DMS153 (cell line): ENCODE measurements at regions not wholly inside any gene's neighbourhood (a gene's known extent, or its start where the extent isn't known, plus 50 kb on each side); places are given as distances from the start of the nearest gene placed in this dataset.
"Not testable (repeated sequence)": the region's sequence is repeated elsewhere in the genome, so short reads cannot be mapped to it uniquely, and the experiment has no call there.

Source experiments
- DNase-seq: peaks from one replicate; lab custom pipeline; 2025; lab: John Stamatoyannopoulos, UW

DNA sequence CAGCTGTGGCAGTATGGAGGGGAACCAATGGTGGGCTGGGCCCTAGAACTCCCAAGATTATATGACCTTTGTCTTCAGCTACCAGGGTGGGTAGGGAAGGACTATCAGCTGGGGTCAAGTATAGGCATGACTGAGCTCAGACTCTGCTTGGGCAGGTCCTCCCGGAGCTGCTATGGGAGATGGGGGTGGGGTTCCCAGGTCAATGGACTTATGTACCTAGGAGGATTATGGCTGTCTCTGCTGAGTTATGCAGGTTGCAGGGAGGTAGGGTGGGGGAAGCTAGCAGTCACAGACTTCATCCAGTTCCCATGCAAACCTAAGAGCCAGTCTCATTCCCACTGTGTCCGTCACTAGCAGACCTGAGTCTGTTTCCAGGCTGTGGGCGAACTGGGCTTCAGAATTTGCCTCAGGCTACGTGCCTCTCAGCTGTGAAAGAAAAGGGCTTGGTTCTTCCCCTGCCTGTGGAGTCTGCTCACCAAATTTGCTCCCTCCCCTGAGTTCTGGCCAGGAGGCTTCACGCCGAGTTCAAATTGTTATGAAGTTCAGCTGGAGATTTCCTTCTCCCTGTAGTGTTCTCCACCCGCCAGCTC, 985.8 kb upstream of the NRXN1 start:
- no peak for DNase-seq

DNA sequence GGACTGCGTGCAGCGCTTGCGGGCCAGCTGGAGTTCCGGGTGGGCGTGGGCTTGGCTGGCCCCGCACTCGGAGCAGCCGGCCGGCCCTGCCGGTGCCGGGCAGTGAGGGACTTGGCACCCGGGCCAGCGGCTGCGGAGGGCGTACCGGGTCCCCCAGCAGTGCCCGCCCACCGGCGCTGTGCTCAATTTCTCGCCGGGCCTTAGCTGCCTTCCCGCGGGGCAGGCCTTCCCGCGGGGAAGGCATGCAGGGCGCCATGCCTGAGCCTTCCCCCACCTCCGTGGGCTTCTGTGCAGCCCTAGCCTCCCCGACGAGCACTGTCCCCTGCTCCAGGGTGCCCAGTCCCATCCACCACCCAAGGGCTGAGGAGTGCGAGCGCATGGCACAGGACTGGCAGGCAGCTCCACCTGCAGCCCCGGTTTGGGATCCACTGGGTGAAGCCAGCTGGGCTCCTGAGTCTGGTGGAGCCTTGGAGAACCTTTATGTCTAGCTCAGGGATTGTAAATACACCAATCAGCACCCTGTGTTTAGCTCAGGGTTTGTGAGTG, 975.0 kb upstream of the NRXN1 start:
- DNase-seq: not testable (repeated sequence)

DNA sequence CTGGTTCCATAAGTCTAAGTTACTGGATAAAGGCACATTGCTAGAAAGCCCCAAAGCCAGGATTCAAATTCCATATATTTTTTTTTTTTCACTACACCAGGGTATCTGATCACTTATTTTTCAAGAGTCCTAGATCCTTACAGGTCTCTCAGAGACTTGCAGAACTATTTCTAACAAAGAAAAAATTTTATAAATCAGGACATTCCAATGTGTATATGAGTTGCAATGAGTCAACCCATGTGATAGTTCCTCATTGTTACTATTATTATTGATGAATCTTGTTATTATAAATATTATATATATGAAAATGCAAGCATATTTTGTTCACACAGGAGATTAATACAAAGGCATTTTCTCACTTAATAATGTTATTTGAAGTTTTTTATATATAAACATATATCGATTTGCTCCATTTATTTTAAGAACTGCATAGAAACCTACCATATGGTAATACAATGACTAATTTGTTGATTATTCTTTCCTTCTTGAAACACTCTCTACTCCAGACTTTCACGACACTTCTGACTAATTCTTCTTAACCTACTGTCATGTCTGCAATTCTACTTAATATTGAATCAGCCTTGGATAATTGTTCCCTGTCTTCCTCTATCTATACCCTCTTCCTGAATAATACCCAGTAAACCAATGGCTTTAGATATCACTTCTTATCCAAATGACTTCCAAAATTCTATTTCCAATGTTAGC, 968.4 kb upstream of the NRXN1 start:
- DNase-seq: no peak

DNA sequence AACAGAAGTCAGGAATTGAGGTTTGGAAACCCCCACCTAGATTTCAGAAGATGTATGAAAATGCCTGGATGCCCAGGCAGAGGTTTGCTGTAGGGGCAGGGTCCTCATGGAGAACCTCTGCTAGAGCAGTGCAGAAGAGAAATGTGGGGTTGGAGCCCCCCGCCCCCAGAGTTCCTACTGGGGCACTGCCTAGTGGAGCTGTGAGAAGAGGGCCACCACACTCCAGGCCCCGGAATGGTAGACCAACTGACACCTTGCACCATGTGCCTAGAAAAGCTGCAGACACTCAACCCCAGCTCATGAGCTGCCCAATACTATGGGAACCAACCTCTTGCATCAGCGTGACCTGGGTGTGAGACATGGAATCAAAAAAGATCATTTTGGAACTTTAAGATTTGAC, 967.0 kb upstream of the NRXN1 start:
- no peak for DNase-seq

DNA sequence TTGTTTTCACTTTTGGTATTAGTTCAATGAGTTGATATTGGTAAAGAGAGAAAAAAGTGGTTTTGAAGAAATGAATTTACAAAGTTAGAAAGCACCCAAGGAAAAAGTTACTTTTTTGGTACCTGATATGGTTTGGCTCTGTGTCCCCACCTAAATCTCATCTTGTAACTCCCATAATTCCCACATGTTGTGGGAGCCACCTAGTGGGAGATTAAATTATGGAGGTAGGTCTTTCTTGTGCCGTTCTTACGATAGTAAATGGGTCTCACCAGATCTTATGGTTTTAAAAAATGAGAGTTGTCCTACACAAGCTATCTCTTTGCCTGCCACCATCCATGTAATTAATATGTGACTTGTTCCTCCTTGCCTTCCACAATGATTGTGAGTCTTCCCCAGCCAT, 965.6 kb upstream of the NRXN1 start:
- no peak for DNase-seq

DNA sequence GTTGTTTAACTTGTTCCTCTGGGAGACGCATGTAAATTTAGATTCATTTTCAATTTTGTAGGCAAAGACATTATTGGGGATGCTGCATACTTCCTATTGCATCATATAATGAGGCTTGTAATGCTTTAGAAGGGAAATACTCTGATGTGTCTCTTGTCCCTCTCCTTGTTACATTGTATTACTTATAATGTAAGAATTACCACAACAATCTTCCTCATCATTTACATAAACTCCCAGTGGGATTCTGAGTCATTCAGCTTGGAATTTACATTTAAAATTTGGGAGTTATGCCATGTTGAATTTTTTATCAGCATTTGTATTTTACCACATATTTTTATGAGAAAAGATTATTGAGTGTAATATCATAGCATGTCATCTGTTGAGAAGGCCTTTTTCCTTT, 963.4 kb upstream of the NRXN1 start:
- no peak for DNase-seq

DNA sequence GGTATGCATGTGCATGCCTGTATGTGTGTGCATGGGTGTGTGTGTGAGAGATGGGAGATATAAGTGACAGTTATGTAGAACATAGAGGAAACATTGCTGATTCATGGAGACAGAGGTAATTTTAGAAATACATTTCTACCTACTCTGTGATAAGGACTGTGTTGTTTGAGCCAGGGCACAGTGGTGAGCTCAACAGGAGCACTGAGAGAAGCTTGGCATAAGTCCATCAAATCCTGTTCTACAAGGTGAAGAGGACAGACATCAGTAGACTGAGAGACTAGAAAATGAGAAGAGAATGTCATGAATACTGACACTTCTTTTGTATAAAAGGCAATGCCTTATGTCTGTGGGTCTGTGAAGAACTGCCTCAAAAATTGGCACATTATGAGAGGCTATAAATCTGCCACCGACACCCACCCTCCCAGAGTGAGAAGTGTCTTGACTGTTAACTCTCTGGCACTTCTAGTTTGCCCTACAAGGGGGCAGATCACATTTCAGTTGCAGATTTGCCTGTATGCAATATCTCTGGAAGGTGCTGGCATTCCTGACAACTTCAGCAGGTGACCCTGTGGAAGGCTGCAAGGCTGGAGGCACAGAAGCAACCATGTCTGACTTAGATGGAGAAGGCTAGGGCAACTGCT, 962.3 kb upstream of the NRXN1 start:
- DNase-seq: peak; percentile 32

DNA sequence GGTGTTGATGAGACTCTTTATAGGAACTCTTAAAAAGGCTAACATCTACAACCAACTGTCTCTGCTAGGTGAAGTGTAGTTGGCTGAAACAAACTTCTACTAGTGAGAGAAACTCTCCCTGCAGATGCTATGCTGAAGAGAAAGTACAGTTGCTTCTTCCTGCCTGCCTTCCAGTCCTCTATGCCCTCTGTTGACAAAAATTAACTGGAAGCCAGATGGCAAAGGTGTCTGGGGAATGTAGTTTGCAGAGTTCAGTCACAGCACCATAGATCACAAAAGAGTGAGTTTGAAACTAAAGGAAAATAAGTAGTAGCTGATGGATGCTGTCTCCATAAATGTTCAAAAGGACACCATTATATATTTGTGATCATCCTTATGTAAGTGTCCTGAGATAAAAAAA, 958.8 kb upstream of the NRXN1 start:
- DNase-seq: peak; percentile 5

DNA sequence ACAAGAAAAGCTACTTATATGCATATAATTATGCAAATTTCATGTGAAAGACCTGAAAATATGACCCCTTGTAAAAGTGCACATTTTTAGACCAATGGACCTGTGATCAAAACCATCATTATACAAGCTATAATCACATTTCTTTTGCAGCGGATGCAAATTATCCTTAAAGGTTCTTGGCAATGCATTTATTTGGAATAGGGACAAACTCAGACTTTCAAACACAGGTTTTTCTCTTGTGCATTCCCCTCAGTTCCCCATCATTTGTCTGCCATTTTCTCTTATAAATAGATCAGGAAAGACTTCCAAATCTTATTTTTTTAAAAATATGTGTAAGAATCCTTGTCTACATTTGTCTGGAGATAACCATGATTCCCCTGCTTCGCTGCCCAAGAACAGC, 954.2 kb upstream of the NRXN1 start:
- no peak for DNase-seq

DNA sequence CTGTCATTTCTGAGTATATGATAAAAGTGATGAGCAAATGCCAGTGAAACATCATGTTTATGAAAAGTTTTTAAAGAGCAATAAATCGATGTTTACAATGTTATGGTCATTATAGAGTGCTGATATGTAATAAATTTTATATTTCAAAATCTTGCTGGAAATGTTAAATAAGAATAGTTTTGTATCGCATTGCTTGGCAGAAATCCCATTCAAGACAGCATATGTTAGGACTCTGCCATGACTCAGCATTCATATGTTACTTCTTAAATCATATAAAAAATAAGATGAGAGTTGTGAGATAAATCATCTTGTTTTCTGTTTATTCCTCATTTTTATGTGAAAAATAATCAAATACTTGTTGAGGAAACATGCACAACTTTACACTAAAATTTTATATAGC, 949.9 kb upstream of the NRXN1 start:
- no peak for DNase-seq

DNA sequence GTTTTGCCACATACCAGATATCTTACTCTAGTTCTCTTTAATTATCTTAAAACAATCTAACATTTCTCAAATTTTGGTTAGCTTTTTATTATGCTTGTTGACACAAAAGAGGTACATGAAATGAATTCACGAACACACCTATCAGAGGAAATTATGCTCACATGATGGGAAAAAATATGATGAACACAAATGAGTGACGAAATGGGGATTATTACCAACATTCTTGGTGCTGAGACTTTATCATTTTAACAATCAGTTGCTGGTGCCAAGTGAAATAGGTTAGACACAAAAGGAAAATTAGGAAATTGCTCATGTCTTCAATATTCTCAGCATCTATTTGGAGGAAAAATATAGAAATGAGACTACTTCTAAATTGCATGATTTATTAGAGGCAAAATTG, 944.7 kb upstream of the NRXN1 start:
- DNase-seq: no peak

DNA sequence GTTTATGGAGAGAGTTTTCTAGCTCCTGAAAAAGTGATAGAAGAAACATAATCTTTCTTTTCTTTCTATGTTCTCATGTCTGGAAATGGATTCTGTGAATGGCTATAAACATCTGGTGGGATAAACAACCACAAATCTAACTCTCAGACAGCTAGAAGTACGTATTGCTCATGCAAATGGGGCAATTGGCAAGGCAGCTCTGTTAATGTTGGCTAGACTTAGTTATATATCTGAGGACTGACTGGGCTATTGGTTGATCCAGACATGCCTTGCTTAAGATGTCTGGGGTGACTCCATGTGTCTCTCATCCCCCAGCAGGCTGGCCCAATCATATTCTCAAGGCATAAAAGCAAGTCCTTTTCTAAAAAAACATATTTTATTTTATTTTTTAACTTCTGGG, 939.2 kb upstream of the NRXN1 start:
- DNase-seq: no peak

DNA sequence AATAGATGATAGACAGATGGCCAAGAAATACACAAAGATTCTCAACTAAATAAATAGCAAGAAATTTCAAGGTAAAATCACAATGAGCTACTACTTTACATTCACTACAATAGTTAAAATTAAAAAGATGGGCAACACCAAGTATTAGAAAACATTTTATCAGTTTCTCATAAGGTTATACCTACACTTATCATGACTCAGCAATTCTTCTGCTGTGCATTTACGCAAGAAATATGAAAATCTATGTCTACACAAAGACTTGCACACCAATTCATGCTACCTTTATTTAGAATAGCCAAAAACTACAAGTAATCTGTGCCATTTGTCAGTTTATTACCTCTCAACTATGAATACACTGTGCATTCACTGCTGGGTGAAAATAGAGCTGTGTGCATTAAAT, 937.4 kb upstream of the NRXN1 start:
- no peak for DNase-seq

DNA sequence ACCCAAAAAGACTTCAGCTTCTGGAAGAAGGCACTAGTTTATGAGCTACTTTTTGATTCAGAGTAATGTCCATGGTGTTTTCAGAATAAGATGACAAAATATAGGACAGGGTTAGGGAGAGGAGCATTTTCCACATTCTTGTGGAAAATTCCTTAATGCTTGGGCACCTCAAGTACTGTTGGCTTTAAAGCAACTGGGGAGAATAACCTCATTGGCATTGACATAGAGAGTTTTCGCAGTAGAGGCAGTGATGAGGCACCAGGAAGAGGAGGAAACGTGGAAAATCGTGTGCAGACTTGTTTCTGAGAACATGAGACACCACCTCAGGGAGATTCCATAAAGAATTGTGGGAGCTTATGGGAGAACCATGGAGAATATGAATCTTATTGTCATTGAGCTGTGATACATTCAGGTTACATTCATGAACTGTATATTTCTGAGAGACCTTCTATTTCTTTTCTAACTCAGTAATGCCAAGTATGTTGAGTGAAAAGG, 929.0 kb upstream of the NRXN1 start:
- DNase-seq: no peak

DNA sequence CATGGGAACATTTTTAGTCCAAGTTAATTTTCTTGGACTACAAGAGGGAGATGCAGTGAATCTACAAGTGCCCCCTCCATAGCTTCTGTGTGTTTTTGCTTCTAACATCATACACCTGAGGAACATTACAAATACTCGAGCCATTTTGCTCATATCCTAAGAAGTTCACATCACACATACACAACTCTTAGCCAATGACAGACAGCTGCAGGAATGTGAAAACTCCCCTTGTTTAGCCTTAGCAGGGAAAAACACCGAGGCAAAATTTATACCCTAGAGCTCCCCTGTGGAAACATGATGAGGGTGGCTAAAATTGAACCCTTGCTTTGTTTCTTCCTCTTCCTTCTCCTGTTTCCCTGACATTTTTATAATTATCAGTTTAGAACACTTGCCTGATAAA, 928.3 kb upstream of the NRXN1 start:
- no peak for DNase-seq

DNA sequence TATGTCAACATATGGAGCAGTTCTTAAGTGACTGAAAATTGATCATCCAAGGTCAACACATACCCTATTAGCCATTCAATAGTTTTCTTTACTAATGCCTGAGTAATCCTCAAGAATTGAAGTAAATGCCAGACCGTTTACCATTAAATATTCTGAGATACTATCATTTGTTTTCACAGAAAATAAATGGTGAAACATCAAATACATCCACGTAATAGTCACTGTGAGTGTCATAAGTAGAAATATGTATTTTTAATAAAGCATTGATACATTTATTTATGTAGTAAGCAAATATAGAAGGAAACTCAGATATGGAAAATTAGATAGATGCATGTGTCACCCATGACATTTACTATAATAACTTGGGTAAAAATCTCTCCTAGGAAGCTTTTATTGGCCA, 927.8 kb upstream of the NRXN1 start:
- DNase-seq: no peak

DNA sequence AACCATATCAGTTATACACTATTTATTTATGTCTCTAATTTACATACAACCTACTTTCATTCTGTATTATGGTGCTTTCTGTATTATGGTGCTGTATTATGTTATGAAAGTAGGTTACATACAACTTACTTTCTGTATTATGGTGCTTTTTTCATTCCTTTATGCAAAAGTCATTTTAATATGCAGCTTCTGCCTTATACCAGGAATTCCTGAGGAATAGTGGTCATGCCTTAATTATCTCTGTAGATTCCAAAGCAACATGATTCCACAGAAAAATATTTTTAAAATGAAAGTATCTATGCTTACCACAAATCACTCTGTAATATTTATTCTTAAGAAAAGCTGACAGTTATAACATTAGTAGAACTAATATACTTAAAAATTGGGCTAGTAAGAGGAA, 922.0 kb upstream of the NRXN1 start:
- DNase-seq: no peak

DNA sequence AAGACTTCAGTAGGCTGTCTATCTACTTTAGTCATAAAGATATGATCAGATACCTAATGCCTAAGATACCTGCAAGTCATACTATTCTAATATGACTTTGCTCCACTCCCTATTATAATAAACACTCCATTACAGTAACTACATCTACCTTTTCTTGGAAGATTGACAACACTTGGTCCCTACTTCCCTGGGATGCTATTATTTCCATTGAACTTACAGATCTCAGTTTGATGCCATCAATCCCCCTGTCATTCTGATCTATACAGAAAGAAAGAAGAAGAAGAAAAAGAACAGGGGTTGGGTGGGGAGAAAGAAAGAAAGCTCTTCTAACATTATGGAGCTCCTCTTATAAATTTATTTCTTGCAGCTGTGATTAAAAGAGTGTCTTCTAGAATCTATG, 889.1 kb upstream of the NRXN1 start:
- DNase-seq: no peak

DNA sequence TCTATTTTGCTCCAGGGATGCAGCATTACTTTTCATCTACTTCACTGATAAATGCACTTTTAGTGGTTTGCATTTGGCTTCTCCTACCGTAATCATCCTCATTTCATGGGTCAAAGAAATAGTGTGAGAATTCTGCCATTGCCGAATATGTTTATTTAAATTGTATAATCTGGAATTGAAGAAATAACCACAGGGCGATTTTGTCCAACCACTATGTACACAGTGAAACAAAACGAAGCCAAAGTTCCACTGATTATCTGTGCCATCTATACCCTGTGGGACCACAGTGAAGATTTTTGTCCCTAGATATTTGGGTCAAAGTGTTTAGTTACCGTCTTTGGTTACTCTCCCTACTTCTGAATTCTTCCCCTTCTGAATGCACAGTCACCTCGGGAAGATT, 888.6 kb upstream of the NRXN1 start:
- DNase-seq: no peak

DNA sequence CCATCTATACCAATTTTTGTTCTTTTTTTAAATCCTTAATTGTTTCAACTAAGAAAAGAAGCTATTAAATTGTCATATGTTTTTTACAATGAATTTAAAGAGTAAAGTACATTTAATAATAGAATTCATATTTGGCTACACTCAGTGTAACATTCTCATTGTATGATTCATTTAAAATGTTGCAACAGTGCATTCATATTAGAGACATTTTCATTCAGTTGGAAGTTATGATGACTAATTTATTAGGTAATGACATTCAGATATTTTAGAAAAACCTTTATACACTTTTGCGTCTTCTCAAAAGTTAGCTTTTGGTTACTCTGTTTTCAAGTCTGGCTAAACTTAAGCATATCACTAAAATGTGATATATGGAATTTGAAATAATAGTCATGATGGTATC, 887.5 kb upstream of the NRXN1 start:
- DNase-seq: no peak

DNA sequence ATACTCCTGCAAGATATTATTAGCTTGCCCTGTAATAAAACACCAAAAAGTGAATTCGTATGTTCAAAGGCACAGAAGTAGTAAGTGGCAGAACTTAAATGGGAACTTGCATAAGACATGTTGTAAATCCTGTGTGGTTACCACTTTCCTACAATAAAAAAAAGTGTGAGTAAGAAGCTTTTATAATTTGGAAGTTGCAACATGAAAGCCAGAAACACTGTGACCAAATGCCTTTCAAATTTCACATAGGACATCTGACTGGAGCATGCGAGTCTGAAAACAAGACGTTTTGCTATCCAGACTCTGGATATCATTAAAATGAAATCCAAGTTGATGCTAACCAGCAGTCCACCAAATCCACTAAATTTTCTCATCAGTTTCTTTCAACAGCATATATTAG, 886.2 kb upstream of the NRXN1 start:
- DNase-seq: no peak

DNA sequence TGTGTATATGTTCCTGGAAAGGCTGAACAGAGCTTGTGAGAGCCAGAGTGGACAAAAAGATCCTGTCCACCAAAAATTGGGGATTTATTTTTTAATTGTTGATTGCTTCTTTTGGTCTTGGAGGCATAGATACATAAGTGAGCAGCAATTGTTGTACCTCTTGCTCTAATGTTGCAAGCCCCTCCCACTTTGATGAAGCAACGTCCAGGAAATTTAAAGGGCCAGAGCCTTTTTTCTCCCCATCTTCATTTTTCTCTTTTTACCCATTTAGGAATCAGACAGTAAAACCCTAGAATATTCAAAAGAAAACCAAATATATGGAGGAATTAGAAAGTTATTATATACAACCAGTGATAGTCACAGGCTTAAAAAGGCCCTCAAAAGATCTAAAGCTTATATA, 871.8 kb upstream of the NRXN1 start:
- DNase-seq: no peak

DNA sequence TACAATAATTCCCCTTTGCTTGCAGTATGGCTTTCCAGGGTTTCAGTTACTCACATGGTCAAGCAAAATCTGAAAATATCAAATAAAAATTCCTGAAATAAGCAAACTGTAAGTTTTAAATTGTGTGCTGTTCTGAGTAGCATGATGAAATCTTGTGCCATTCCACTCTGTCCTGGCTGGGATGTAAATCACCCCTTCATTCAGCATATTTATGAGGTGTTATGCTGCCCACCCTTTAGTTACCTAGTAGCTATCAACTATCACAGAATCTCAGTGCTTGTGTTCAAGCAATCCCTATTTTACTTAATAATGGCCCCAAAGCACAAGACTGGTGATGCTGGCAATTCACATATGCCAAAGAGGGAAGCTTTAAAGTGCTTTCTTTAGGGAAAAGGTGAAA, 867.7 kb upstream of the NRXN1 start:
- DNase-seq: no peak
